ENCODE measurements at regions not wholly inside any gene's neighbourhood (a gene's known extent, or its start where the extent isn't known, plus 50 kb on each side); places are given as distances from the start of the nearest gene placed in this dataset.

- no peak for TF ChIP-seq ZNF8 (CRISPR knock-in tag; IDR thresholded peaks at IDR 0.05)
- TF ChIP-seq ARNTL (CRISPR knock-in tag; IDR thresholded peaks at IDR 0.05; ENCODE audit: borderline replicate concordance, low read depth): no peak
- no peak for TF ChIP-seq OSR1 (CRISPR knock-in tag; IDR thresholded peaks at IDR 0.05)
- TF ChIP-seq, protein P1, sequence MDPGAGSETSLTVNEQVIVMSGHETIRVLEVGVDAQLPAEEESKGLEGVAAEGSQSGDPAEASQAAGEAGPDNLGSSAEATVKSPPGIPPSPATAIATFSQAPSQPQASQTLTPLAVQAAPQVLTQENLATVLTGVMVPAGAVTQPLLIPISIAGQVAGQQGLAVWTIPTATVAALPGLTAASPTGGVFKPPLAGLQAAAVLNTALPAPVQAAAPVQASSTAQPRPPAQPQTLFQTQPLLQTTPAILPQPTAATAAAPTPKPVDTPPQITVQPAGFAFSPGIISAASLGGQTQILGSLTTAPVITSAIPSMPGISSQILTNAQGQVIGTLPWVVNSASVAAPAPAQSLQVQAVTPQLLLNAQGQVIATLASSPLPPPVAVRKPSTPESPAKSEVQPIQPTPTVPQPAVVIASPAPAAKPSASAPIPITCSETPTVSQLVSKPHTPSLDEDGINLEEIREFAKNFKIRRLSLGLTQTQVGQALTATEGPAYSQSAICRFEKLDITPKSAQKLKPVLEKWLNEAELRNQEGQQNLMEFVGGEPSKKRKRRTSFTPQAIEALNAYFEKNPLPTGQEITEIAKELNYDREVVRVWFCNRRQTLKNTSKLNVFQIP (CRISPR knock-in tag; IDR thresholded peaks at IDR 0.05; ENCODE audit: borderline replicate concordance, low read depth): no peak
- no peak for TF ChIP-seq CREB5 (CRISPR knock-in tag; IDR thresholded peaks at IDR 0.05; ENCODE audit: low read depth)
- TF ChIP-seq, protein P2, sequence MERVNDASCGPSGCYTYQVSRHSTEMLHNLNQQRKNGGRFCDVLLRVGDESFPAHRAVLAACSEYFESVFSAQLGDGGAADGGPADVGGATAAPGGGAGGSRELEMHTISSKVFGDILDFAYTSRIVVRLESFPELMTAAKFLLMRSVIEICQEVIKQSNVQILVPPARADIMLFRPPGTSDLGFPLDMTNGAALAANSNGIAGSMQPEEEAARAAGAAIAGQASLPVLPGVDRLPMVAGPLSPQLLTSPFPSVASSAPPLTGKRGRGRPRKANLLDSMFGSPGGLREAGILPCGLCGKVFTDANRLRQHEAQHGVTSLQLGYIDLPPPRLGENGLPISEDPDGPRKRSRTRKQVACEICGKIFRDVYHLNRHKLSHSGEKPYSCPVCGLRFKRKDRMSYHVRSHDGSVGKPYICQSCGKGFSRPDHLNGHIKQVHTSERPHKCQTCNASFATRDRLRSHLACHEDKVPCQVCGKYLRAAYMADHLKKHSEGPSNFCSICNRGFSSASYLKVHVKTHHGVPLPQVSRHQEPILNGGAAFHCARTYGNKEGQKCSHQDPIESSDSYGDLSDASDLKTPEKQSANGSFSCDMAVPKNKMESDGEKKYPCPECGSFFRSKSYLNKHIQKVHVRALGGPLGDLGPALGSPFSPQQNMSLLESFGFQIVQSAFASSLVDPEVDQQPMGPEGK (CRISPR knock-in tag; IDR thresholded peaks at IDR 0.05; ENCODE audit: borderline replicate concordance): no peak
- no peak for TF ChIP-seq ZFP3 (CRISPR knock-in tag; IDR thresholded peaks at IDR 0.05)
- no peak for TF ChIP-seq RARB (CRISPR knock-in tag; IDR thresholded peaks at IDR 0.05)
- no peak for TF ChIP-seq ZNF565 (CRISPR knock-in tag; conservative IDR thresholded peaks at IDR 0.05; ENCODE audit: low read depth)
- TF ChIP-seq ISL1 (CRISPR knock-in tag; IDR thresholded peaks at IDR 0.05): no peak
- no peak for TF ChIP-seq SNAI2 (CRISPR knock-in tag; IDR thresholded peaks at IDR 0.05)
These were observed 417.1 kb downstream of the TAFA4 start for GRCh38 chr3:68515237-68515636.

Measured in SK-N-SH treated with all-trans-retinoic acid at 6 μM for 48 hours (cell line).